ACHN (cell line): ENCODE measurements at regions not wholly inside any gene's neighbourhood (a gene's known extent, or its start where the extent isn't known, plus 50 kb on each side); places are given as distances from the start of the nearest gene placed in this dataset.

Source experiments
- DNase-seq: peaks from one replicate; pipeline ENCODE4 v3.0.0-alpha.2; 2015
- in situ Hi-C: cut with HindIII; loops from 2 replicates; pipeline ENCODE4 v1.10.0; 2017; ENCODE audit warnings: low sequenced_read_pairs, low pct_ligation_motif_present, low pct_unique_long_range_greater_than_20kb

DNA sequence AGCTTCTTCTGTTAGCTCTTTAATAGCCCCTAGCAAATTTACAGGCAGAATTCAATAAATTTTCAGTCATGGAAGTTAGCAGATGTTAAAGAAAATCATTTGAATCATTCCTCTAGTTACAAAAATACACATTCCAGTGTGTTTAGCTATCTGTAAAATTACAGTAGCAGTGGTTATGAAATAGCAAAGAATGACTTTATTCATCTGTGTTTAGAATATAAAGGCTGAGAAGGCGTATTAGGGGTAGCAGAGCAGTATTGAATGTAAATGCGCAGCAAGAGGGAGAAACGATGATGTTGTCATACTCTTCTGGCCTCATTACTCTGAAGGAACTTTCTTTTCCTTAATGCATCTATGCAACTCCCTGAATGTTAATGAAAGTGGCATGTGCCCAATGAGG lies 106.2 kb upstream of the CYYR1 start:
- no peak for DNase-seq
- in situ Hi-C loops: no loop called here

DNA sequence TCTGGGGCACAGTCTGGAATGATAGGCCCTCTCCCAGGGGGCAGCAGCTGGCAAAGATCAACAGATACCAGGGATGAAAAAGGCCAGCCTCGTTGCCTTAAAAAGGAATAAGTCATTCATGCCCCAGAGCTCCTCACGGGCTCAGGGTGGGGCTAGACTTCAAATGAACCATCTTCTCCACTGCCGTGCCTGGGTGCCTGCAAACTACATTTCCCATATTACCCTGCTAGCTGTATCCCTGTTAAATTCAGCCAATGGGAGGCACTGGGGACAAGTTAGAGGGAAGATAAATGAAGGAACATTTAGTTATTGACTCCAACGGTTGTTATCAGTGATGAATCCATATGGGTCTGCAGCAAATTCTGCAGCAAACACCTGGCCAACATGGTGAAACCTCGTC lies 101.2 kb upstream of the CYYR1 start:
- no peak for DNase-seq
- in situ Hi-C loops: no loop called here

DNA sequence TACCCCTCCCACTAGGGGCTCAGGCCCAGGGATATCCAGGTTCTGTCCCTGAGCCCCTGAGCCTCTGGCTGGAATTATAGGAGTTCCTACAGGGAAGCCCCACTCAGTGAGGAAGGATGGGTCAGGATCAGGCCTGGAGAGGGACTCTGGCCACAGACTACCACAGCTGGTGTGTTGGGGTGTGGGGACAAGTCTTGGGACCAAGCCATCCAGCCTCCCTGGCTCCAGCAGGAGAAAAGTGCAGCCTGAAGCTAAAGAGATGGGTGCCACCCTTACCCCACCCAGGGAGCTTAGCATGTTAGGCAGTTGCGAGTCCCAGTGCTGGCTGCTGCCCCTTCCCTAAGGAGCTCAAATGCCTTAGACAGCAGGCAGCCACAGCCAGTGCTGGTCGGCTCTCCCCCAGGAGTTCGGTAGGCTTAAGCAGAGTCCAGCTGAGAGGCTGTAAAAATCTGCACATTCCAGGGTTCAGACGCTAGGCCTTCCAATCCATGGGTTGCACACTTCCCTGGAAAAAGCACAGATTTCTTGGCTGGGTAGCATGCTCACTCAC lies 96.2 kb upstream of the CYYR1 start:
- DNase-seq: no peak
- in situ Hi-C loops: no loop called here

DNA sequence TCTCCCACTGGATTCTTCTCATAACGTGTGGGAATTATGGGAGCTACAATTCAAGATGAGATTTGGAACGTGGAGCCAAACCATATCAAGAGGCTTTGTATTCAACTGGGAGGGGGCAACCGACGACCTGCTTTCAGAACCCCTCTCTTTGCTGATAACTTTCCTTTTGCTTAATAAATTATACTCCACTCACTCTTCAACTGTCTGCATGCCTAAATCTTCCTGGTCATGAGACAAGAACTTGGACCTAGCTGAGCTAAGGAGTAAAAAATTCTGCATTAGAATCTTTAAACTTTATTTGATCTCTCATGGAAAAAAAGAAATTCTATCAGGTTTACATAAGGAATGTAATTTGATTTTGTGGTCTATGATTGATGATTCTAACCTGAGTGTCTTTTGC lies 86.7 kb upstream of the CYYR1 start:
- DNase-seq: no peak
- in situ Hi-C loops: no loop called here

DNA sequence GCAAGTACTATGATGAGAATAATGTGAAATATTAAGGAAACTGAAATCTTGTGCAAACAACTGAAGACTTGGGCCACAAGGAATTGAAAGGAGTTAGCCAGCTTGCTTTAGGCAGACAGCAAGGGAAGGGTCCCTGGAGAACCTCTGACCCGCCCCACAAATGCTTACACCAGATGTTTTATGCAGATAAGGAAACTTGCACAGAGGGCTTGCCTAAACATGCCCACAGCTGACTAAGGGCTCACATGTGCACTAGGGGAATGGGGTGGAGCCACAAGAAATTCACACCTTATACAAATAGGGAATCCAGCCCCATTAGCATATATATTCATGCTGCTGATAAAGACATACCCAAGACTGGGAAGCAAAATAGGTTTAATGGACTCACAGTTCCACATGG lies 86.1 kb upstream of the CYYR1 start:
- in situ Hi-C loops: no loop called here
- DNase-seq: no peak

DNA sequence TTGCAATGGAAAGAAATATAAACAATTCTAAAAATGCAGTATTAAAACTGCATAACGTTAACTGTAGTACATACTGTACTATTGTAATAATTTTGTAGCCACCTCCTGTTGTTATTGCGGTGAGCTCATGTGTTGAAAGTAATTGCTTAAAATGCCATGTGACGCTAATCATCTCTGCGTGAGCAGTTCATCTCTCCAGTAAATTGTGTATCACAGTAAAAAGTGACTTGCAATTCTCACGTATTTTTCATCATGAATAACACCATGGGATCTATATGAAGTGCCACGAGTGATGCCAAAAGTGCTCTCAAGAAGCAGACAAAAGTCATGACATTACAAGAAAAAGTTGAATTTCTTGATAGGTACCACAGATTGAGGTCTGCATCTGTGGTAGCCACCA lies 82.4 kb upstream of the CYYR1 start:
- no peak for DNase-seq
- in situ Hi-C loops: no loop called here

DNA sequence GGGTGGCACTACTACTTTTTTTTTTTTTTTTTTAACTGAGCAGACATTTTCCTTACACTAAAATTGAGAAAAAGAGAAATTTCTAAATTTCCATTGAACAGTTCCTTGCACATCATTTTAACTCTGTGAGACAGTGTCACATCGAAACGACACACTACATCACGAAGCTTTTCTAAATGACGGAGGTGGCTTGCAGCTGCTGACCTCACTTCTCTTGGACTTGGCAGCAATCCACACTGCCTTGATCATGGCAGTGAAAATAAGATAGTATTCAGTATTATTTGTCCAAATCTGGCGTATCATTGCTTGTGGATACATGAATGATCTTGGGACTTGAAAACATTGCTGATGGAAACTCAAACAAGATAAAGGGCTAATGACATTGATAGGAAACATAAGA lies 80.3 kb upstream of the CYYR1 start:
- no peak for DNase-seq
- in situ Hi-C loops: no loop called here

DNA sequence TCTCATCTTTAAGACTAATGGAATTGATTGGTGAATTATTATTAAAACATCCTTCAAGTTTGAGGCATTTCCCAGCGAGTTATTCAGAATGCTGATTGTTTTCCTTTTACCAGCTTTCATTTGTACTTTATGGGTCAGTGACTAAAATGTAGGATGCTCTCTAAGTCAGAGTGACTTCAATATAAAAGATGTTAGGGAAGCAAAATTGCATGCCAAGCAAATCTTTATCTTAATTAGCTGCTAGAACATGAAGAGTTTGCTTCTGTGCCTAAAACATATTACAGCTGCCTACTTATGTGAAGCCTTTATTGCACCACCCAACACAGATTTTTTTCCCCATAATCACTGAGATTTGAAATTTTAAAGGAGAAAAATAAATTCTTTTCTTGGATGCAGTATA lies 79.8 kb upstream of the CYYR1 start:
- DNase-seq: no peak
- in situ Hi-C loops: no loop called here

DNA sequence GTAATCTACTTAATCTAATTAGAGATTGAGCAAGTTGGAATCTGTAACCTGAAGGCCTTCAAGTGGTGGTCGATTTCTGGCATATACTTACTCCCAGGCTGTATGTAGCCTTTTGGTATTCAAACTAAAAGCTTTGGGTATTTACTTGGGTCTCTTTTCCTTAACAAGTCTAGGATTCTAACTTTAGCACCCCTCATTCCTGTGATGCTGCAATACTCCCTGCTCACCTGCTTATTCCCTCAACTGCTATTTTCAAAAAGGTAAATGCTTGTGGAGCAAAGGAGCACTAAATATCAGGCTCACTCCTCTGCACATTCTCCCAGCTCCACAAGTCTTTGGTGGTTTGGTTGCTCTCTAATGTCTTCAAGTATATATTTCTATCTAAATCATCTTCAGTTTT lies 68.0 kb upstream of the CYYR1 start:
- in situ Hi-C loops: no loop called here
- no peak for DNase-seq

DNA sequence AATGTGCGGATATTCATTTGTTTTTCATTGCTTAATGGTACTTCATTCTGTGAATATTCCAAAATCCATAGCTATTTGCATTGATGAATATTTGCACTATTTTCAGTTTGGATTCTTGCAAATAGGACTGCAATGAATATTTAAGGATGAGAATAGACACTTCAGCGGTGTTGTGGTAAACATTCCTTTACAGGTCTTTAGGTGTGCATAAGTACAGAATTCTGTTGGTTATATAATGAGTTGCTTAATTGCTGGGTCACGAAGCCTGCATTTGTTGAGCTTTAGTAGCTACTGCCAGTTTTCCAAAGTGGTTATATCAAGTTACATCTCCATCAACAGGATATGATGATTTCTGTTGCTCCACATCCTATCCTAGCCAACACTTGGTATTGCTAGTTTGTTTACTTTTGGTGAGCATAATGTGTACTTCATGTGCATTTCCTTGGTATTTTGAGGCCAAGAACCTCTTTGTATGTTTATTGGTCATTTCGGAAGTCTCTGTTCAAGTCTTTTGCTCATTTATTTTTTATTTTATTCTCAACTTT lies 64.2 kb upstream of the CYYR1 start:
- in situ Hi-C loops: no loop called here

DNA sequence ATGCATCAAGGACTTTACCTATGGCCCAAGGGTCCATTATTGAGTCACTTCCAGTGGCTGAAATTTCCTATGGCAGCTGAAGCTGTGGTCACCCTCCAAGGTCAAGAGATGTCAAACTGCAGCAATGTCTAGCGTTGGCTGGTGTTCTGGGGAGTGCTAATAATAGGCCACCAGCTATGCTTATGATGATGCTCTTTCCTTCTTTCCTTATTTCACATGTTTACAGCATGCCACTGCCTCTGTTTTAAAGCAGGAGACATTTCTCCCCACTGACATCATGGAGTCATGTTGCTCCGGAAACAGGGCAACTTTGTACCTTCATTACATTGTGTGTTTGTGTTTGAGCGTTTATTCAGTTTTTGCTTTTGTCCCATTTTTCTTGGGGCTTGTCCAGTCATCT lies 62.6 kb upstream of the CYYR1 start:
- DNase-seq: no peak

More for the DNA sequence above, 64.2 kb upstream of the CYYR1 start:
- no peak for DNase-seq

DNA sequence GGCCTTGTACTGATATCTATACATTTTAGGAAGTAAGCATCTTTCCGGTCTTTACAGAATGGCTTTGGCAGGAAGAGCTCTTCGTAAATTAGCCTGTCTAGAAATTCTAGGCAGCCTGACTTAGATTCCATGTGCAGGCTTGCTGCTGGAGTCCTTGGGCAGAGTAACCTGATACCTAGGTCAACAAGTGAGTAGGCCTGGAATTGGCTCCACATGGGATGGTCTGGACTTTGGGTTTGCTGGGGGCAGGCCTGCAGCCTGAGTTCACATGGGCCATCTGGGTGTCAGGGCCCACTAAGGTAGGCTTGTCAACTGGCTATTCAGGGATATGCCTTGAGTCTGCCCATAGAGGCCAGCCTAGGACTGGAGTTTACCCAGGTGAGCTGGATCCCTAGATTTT lies 59.6 kb upstream of the CYYR1 start:
- in situ Hi-C loops: no loop called here
- DNase-seq: no peak

More for the DNA sequence above, 62.6 kb upstream of the CYYR1 start:
- in situ Hi-C loops: no loop called here

DNA sequence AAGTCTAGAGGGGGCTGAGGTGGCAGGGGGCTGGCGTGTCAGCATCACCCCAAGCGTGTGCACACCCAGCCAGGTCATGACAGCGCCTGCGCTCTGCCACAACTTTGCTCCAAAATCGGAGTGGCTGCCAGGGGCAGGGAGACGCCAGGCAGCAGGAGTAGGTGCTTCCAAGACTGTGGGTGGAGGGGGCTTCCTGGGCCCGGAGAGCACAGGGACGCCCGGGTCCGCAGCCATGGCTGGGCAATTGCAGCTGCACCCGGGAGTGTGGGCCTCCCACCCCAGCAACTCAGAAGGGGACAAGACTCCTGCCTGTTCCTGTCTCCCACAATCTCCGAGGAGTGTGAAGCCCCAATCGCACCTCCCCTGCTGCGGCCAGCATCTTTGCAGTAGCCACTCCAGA lies 53.1 kb upstream of the CYYR1 start:
- in situ Hi-C loops: no loop called here

DNA sequence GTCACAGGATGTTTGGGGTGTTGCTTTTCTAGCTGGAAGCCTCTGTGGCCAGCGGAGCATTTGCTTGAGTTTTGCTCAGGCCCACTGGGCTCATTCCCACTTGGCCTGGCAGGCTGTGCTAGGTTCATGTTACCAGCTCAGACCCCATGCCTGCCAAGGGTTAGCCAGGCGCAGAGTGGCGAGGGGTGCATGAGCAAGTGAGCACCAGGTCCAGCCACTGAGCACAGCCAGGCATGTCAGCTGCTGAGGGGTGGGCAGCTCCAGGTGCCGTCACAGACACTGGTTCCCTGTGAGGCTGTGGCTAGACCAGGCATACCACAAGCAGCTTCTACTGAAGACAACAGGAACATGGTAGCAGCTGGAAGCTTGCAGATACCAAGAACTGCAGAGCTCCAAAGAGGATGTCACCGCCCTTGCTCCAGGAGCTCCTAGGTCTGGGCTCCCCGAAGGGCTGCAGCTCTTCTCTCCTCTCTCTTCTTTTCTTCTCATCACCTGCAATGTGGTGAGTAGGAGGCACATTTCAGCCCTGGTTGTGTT lies 52.0 kb upstream of the CYYR1 start:
- DNase-seq: no peak
- in situ Hi-C loops: no loop called here

More for the DNA sequence above, 53.1 kb upstream of the CYYR1 start:
- DNase-seq: no peak
